Uterus (tissue), 3 donors: ENCODE measurements at regions not wholly inside any gene's neighbourhood (a gene's known extent, or its start where the extent isn't known, plus 50 kb on each side); places are given as distances from the start of the nearest gene placed in this dataset.
A peak's percentile ranks its signal among the peaks of the same experiment; 100 is the strongest.

Source experiments
- DNase-seq, 2 donors: peaks; one replicate each; pipeline ENCODE4 v3.0.0-alpha.2; 2019 to 2020
- H3K27ac ChIP-seq, 2 donors: fragments of 200-600 bp; sonication (generic); 1 replicate in 1 of 2; 2 replicates in 1 of 2; pipeline ENCODE4 v1.5.1; 2016 to 2018
- H3K27me3 ChIP-seq, 2 donors: fragments of 200-600 bp; sonication (generic); one replicate each; pipeline ENCODE4 v1.5.1; 2018 to 2019; ENCODE audit warnings: control low read depth in 1 of 2
- H3K36me3 ChIP-seq, 2 donors: fragments of 200-600 bp; sonication (generic); one replicate each; pipeline ENCODE4 v1.5.1; 2019; ENCODE audit warnings: control low read depth in 1 of 2
- H3K4me1 ChIP-seq, 2 donors: fragments of 200-600 bp; sonication (generic); one replicate each; pipeline ENCODE4 v1.5.1; 2018 to 2019; ENCODE audit warnings: control low read depth in 1 of 2
- H3K4me3 ChIP-seq, 2 donors: fragments of 200-600 bp; sonication (generic); 1 replicate in 1 of 2; 2 replicates in 1 of 2; pipeline ENCODE4 v1.5.1; 2018 to 2019; ENCODE audit warnings: mild to moderate bottlenecking in 1 of 2
- H3K9me3 ChIP-seq, 2 donors: fragments of 200-600 bp; sonication (generic); one replicate each; pipeline ENCODE4 v1.5.1; 2019; ENCODE audit warnings: control low read depth in 1 of 2
- CTCF ChIP-seq, 4 experiments: fragments of 200-600 bp in 2 of 4; fragments of 450-650 bp in 2 of 4; sonication (generic) in 2 of 4; IDR thresholded peaks; one replicate each; pipeline ENCODE4 v1.5.1; 2016 to 2019; ENCODE audit warnings: antibody characterized with exemption in 4 of 4, mild to moderate bottlenecking in 2 of 4, moderate library complexity in 1 of 4
- POLR2A ChIP-seq, 2 donors: fragments of 450-650 bp; IDR thresholded peaks; one replicate each; pipeline ENCODE4 v1.6.1; 2016; ENCODE audit warnings: antibody characterized with exemption in 2 of 2, mild to moderate bottlenecking in 1 of 2, moderate library complexity in 1 of 2
- intact Hi-C: fragments of 100-400 bp; cut with DNase I; formaldehyde crosslinking; loops from one replicate; pipeline ENCODE4 v1.15.1; 2023; ENCODE audit warnings: low total_unique reads
- donor health status: DM: yes; HTN: yes; CAD: no.

DNA sequence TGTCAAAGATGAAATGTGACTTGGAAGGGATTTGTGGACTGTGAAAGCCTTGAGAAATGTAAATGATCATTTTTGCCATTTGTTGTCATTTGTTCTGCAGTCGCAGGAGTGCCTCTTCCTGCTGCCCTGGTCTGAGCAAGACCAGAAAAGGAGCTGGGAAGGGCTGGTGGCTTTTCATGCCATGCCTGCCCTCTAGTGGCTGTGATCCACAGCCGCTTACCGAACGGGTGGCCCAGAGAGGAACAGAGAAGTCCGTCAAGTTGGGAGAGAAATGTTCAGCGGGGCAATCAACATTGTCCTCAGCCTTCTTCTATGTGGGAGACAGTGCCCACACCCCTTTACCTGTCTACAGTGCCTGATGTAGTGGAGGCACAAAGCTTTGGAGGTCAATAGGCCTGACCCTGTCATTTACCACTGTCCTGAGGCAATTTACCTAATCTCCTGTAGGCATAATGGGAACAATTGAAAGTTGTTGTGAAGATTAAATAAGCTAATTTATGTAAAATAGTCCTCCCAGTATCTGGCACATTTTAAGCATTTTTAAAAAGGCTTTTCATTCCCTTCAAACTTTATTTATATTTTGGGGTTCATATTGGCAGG, 224.5 kb downstream of the B3GLCT start:
- no peaks in the 10 kb centered on the region for H3K27me3 ChIP-seq
- no peaks in the 10 kb centered on the region for H3K9me3 ChIP-seq
- H3K27ac ChIP-seq = peak overlapping the region in 1 of 2 donors; percentile 59
- intact Hi-C loops = no loop called here
- no peaks in the 10 kb centered on the region for H3K36me3 ChIP-seq
- peak; percentile 77 to 80 for DNase-seq
- no peaks in the 10 kb centered on the region for H3K4me1 ChIP-seq
- TF ChIP-seq POLR2A (IDR thresholded peaks at IDR 0.05) = no peak
- peak; percentile 79 to 85 (median 82) for TF ChIP-seq CTCF (IDR thresholded peaks at IDR 0.05)
- no peak overlapping the region for H3K4me3 ChIP-seq

- Histone ChIP-seq H3K4me1 (no peaks in the 10 kb centered on the region), H3K27ac (no peak overlapping the region), H3K9me3 (no peaks in the 10 kb centered on the region), H3K36me3 (no peaks in the 10 kb centered on the region), H3K4me3 (no peak overlapping the region), H3K27me3 (no peaks in the 10 kb centered on the region)
- TF ChIP-seq CTCF (IDR thresholded peaks at IDR 0.05) = no peak
- no peak for TF ChIP-seq POLR2A (IDR thresholded peaks at IDR 0.05)
- DNase-seq = no peak
- intact Hi-C loops = no loop called here
Measured at GRCh38 chr13:31426395-31426794, 226.6 kb downstream of the B3GLCT start.

DNA sequence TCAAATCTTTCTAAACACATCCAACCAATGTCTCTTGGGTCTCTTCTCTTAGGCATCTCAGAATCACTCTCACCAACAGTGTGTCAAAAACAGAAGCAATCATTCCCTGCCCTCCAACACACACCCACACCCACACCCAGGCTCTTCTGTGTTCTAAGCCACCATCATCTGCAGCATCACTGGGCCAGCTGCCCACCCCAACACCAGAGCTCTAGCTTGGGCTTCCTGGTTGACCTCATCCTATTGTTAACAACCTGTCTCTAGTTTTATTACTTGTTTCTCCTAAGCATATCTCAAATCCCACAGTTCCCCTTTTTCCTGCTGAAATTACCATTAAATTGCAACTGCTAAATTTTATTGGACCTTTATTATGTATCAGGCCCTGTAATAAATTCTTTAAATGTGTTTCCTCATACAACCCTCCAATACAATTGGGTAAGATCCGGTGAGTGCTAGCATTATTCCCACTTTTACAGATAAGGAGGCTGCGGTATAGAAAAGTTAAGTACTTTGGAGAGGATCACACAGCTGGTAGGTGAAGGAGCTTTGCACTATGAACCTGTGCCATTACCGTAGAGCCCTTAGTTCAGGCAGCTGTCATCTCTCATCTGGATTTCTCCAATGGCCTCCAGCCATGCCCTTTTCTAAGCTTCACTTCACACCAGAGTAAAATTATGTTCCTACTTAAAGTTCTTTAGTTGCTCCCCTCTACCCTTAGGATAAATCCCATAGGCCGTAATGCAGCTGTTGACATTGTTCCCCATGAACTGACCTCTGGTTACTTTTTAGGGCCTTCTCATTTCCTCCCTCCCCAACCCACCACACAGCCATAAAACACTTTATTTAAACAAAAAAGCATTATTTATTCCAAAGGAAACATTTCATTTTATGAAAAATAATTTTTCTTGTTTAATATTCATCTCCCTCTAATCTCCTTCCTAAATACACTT, 227.7 kb downstream of the B3GLCT start:
- no peaks in the 10 kb centered on the region for H3K36me3 ChIP-seq
- H3K4me1 ChIP-seq = no peaks in the 10 kb centered on the region
- H3K9me3 ChIP-seq = no peaks in the 10 kb centered on the region
- H3K27ac ChIP-seq = peak overlapping the region; percentile 5 to 24
- no peak overlapping the region for H3K4me3 ChIP-seq
- no peaks in the 10 kb centered on the region for H3K27me3 ChIP-seq
- DNase-seq = no peak
- intact Hi-C loops = no loop called here
- TF ChIP-seq CTCF (IDR thresholded peaks at IDR 0.05) (no peak), POLR2A (IDR thresholded peaks at IDR 0.05) (no peak)

- Histone ChIP-seq H3K36me3 (no peaks in the 10 kb centered on the region), H3K4me1 (no peaks in the 10 kb centered on the region), H3K27me3 (no peaks in the 10 kb centered on the region), H3K9me3 (no peaks in the 10 kb centered on the region), H3K4me3 (no peak overlapping the region), H3K27ac (no peak overlapping the region)
- TF ChIP-seq CTCF (IDR thresholded peaks at IDR 0.05) = peak; percentile 56 to 88 (median 70)
- no peak for TF ChIP-seq POLR2A (IDR thresholded peaks at IDR 0.05)
- DNase-seq = peak; percentile 67
- intact Hi-C loops = loop anchor here (10.0 kb wide), 1 partner anchor 313 kb away; no protein-coding TSS in a partner anchor
Measured at GRCh38 chr13:31431722-31432137, 232.0 kb downstream of the B3GLCT start.

DNA sequence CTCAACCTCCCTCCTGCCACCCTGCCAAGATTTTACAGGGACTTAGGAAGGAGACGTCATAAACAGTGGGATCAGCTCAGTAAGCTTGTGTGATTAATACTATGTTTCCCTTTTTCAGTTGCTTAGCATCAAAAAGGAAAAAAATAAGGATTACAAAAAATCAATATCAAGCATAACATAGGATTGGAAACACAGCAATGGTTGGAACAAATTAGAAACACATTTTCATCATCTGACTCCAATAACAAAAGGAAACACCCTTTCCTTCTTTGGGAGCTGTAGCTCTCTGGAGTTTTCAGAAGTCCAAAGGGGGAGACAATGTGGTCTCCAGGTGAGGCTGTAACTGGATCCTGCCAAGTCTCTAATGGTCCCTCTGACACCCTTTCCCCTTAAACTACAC, 233.4 kb downstream of the B3GLCT start:
- H3K27me3 ChIP-seq = no peaks in the 10 kb centered on the region
- no peaks in the 10 kb centered on the region for H3K9me3 ChIP-seq
- no peaks in the 10 kb centered on the region for H3K4me1 ChIP-seq
- no peaks in the 10 kb centered on the region for H3K36me3 ChIP-seq
- no peak for DNase-seq
- H3K4me3 ChIP-seq = no peak overlapping the region
- intact Hi-C loops = loop anchor here (10.0 kb wide), 1 partner anchor 312 kb away; no protein-coding TSS in a partner anchor
- no peak for TF ChIP-seq POLR2A (IDR thresholded peaks at IDR 0.05)
- TF ChIP-seq CTCF (IDR thresholded peaks at IDR 0.05) = no peak
- no peak overlapping the region for H3K27ac ChIP-seq
